D721Med (cell line): ENCODE measurements at regions not wholly inside any gene's neighbourhood (a gene's known extent, or its start where the extent isn't known, plus 50 kb on each side); places are given as distances from the start of the nearest gene placed in this dataset.

Experiments
- DNase-seq: peaks from one replicate; pipeline ENCODE4 v3.0.0; 2011; ENCODE audit warnings: low spot score; ENCODE audit not compliant: insufficient read length
- FAIRE-seq: peaks from 2 replicates; lab custom pipeline; 2011; peaks lifted over from hg19 to GRCh38; lab: Jason Lieb, UNC
- CTCF ChIP-seq: IDR thresholded peaks from 2 replicates; pipeline ENCODE4 v1.5.1; 2012; ENCODE audit warnings: mild to moderate bottlenecking, control low read depth; ENCODE audit not compliant: insufficient read depth; ENCODE audit errors: missing control alignments

GRCh38 chr14:71684323-71684722 lies 247.9 kb upstream of the RGS6 start:
- no peak for TF ChIP-seq CTCF
- DNase-seq (no peak), FAIRE-seq (no peak)

GRCh38 chr14:71686677-71687076 lies 245.6 kb upstream of the RGS6 start:
- TF ChIP-seq CTCF = no peak
- DNase-seq = no peak
- FAIRE-seq = no peak

- DNase-seq (no peak), FAIRE-seq (no peak)
- no peak for TF ChIP-seq CTCF
Observed at GRCh38 chr14:71687166-71687831, 244.9 kb upstream of the RGS6 start.

GRCh38 chr14:71688576-71688975 lies 243.7 kb upstream of the RGS6 start:
- DNase-seq = no peak
- TF ChIP-seq CTCF = no peak
- FAIRE-seq = no peak

- DNase-seq = no peak
- no peak for TF ChIP-seq CTCF
- FAIRE-seq = no peak
Observed at GRCh38 chr14:71690478-71690877, 241.8 kb upstream of the RGS6 start.

- FAIRE-seq (no peak), DNase-seq (no peak)
- TF ChIP-seq CTCF = no peak
Observed at GRCh38 chr14:71692496-71692895, 239.7 kb upstream of the RGS6 start.

GRCh38 chr14:71693381-71693780 lies 238.8 kb upstream of the RGS6 start:
- DNase-seq = no peak
- no peak for TF ChIP-seq CTCF
- FAIRE-seq = no peak
